Fibroblast of peridontal ligament (primary cell): ENCODE measurements at regions not wholly inside any gene's neighbourhood (a gene's known extent, or its start where the extent isn't known, plus 50 kb on each side); places are given as distances from the start of the nearest gene placed in this dataset.

Source experiments
- DNase-seq: peaks from one replicate; pipeline ENCODE4 v3.0.0-alpha.2; 2010; ENCODE audit errors: extremely low read depth

DNA sequence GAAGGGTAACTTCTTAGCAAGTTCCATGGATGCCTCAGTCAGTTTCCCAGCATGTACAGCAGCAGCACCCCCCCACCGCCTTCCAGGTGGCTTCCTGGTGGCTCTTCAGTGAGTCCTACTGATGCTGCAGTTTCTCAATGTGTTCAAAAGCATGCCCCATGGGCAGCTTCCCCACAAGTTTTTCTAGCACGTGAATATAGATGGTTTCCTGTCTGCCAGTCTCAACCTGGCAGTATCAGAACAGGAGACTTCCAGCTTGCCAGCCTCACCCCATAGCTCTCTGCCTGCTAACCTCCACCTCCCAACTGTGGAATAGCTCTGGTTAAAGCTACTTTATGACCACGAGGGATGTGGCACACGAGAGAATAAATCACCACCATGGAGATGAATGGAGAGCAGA lies 188.3 kb upstream of the SLCO3A1 start:
- no peak for DNase-seq

DNA sequence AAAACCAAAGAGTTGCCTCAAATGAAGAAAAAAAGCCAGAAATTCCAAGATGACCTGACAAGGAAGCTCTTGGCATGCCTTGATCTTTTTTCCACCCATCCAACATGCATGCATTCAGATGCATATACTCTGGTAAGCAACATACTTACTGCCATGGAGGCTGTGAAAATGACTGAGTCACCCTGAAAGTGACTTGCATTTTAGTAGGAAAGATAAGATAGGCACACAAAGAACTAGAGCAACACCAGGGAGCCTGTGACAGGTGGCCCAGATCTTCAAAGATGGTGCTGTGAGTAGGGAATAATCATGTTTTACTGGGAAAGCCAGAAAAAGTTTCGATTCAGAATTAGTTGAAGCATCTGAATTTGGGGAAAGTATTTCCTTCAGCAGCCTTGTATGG lies 185.1 kb upstream of the SLCO3A1 start:
- DNase-seq: no peak

DNA sequence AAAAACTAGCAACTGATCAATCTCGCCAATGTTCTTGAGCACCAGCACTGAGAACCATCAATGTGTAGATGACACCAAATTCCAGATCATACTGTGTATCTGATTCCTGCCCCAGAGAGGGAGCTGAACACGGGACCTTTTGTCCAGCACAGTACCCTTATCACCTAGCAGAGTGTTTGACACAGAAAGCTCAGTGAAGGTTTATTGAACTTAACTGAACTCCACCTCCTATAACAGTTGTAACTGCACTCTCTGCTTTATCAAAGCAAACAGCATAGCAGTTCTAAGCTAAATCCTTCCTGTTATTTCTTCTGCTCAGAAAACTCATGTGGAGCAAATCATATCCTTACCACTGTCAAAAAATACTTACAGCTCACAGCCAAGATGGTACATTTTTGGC lies 183.4 kb upstream of the SLCO3A1 start:
- no peak for DNase-seq

GRCh38 chr15:91678003-91678402 lies 175.5 kb upstream of the SLCO3A1 start:
- no peak for DNase-seq

- DNase-seq: no peak
Measured at GRCh38 chr15:91679447-91679846, 174.1 kb upstream of the SLCO3A1 start.

GRCh38 chr15:91685436-91685835 lies 168.1 kb upstream of the SLCO3A1 start:
- no peak for DNase-seq

DNA sequence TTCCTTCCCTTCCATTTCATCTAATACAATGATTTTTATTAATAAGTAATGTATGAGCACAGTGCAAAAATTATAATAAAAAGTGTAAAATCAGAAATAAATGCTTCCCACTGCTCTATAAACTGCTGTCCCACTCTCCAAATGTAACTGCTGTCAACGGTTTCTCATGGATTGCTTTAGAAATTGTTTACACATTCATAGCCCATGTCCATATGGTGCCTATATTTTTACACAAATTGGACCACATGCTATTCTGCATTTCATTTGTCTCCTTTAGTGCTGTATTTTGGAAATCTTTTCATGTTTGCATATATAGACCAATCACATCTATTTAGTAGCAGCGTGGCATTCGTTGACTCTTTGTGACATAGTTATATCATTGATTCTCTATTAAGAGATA lies 164.7 kb upstream of the SLCO3A1 start:
- DNase-seq: no peak

DNA sequence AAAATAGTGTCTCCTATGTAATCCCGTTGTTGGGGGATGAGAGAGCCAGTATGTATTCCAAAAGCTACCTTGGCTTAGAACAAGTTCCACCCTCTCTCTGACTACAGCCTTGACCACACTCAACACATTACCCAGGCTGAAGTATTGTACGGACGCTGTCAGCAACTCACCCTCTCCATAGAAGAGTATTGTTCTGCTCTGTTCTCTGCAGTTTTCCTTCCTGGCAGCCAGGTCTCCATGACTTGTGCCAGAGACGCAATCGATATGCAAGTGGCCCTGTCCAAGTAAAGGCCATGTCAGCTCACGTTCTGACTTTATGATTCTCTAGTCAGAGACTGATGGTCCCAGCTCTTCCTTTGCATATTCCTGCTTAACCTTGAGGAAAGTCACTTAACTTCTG lies 164.1 kb upstream of the SLCO3A1 start:
- DNase-seq: no peak

- DNase-seq: no peak
Measured at GRCh38 chr15:91692596-91692995, 160.9 kb upstream of the SLCO3A1 start.

- peak; percentile 58 for DNase-seq
Measured at GRCh38 chr15:91694131-91694830, 159.2 kb upstream of the SLCO3A1 start.

DNA sequence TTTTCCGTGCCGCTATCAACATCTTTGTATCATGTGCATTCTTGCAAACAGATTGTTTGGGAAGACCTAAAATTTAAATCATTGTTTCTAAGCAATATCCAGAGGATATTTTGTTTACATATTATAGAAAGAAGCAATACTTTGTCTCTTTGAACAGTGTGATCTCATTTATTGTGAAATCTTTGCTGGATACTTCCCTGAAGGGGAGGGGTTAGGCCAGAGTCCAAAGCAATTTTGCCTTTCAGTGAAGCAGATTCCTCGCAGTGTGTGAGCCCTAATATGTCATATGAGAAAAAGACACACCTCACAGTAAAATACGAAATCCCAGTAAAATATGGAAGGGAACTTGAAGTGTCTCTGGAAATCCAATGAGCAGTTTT lies 158.7 kb upstream of the SLCO3A1 start:
- DNase-seq: peak; percentile 53

DNA sequence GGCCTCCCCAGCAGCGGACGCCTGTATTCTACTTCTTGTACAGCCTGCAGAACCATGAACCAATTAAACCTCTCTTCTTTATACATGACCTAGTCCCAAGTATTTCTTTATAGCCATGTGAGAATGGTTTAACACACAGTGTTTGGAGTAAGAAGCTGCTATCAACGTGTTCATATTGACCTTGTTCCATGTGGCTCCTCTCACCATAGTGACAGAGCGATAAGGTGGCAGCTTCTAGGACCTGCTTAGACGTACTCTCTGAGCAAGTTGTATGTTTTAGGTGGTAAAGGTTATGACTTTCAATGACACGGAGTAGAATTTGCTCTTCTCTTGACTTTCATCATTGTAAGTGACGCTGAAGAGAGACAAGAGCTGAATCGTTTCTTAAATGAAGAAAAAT lies 157.7 kb upstream of the SLCO3A1 start:
- no peak for DNase-seq

DNA sequence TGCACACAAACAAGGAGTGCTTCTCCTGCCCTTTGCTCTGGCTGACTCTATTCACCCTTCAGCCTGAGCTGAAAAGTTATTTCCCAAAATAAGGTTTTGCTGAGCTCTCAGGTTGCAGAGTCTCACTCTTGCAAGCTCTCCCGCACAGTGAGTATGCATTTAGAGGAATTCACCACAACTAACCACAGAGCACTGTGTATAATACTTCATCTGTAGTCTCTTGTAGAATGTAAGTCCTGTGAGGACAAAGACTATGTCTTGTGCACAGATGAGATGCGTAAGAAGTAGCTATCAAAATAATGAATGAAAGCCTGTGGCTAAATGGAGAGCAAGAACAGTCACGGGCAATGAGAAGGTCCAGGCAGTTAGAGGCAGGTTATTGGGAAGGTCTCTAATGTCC lies 156.5 kb upstream of the SLCO3A1 start:
- no peak for DNase-seq

GRCh38 chr15:91698241-91698640 lies 155.3 kb upstream of the SLCO3A1 start:
- no peak for DNase-seq

DNA sequence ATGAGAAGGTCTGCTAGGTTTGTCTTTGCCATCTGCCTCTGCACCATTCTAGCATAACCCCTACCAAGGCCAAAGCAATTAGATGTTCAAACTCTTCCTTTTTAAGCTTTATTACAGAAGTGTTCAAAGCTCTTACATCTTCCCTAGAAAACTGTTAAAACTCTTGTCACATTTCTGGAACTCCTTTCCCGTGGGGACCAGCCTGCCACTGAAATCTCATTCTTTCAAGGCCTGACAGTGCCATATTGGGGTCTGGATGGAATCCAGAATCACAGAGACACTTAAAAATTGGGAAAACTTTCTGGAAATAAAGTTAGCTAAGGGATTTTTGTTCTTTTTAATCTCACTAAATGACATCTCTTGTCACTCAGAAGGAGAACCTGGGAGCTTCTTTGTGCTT lies 153.8 kb upstream of the SLCO3A1 start:
- DNase-seq: no peak

DNA sequence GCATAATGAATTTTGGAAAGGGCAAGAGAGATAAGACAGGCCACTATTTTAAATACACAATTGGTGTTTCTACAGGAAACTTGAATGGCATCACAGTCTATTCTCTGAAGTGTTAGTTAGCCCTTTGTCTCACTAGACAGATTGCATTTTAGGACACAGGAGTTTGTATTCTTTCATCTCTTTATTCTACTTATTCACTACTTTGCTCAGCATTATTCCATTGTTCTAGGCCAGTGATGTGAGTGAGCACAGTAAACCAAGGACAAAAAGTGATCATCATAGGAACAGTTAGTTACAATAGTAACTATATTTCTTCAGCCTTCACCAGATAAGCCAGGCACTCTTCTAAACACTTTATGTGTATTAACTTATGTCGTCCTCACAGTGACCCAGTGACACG lies 150.2 kb upstream of the SLCO3A1 start:
- no peak for DNase-seq

DNA sequence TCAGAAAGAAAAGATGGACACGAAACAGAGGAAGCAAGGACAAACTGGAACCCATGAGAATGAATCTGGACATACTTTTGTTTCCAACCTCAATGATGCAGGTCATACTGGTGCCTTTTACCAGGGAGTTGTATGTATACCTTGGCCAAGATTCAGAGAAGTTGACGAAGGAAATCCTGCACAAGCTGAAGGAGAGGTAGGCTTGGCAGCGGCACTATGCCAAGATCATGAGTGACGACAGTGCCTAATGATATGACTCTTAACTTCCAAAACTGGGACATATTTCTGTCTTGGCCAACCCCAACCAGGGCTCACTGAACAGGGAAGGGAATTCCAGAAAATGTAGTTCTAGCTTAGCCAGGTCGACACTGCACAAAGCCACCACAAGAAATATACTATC lies 149.2 kb upstream of the SLCO3A1 start:
- no peak for DNase-seq

DNA sequence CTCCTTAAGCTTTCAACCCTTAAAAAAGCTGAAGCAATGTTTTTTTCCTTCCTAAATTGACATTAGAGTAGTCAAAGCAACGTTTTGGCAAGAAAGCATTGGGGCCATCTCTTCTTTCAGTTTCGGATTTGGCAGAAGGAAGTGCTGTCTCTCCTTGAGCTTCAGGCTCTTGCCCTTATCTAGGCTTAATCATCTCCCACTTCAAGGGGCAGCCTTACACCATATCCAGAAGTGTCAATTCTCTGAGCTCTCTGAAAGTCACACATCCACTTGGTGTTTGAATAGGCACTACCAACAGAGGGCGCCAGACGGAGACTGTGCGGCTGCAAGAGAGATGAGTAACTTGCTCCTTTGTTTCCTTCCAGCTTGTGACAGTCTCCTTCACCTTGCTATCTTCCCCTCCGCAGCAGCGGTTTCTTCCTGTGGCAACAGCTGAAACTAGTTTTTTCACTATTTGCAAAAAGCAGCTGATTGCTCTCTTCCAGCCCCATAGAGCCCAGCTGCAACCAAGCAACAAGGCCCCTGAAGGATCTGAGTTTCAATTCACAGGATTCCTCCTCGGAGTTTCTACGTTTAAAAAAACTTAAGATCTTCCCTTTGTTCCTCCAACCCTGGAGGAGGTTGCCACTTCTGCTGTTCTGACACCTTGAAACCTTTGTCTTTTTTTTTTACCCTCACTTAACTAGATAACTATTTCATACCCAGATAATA lies 147.0 kb upstream of the SLCO3A1 start:
- peak; percentile 54 for DNase-seq

GRCh38 chr15:91710080-91710698 lies 143.3 kb upstream of the SLCO3A1 start:
- DNase-seq: no peak

GRCh38 chr15:91711384-91712033 lies 142.0 kb upstream of the SLCO3A1 start:
- DNase-seq: no peak

GRCh38 chr15:91712286-91712685 lies 141.2 kb upstream of the SLCO3A1 start:
- DNase-seq: no peak

DNA sequence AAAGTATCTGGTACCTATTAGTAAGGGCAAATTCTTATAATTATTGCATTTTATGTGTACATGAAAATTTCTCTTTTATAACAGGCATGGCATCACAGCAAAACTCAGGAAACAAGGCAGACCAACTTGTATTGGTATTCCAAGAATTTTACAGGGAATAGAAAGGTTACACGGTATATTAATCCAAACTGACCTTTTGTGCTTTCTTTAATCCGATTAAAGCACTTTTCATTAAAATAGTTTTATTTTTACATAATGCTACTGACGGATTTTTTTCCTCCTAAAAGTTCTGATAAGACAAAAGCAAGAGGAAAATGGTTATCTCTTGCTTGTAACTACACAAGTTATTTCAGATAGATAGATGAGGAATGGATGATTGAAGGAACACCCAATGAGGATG lies 137.0 kb upstream of the SLCO3A1 start:
- DNase-seq: no peak

DNA sequence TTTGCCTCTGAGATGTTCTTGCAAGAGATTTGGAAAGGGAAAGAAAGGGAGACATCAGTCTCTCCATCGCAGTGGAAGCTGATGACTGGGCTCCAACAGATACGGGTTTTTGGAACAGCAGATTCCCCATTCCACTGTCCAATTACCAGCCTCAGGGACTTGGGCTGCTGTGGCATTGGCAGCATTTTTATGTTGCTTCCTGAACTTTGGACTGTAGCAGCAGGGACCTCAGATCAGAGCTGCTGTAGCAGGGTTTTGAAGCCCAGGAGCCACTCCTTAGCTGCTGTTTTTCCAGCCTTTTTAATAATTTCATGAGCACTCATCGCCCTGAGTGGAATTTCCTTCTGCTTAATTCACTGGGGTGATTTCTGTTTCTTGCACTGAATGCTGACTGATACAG lies 135.7 kb upstream of the SLCO3A1 start:
- DNase-seq: no peak
